ENCODE measurements at regions not wholly inside any gene's neighbourhood (a gene's known extent, or its start where the extent isn't known, plus 50 kb on each side); places are given as distances from the start of the nearest gene placed in this dataset.

- Histone ChIP-seq H3F3A (ENCODE audit: insufficient read depth, low read length) (no peaks in the 10 kb centered on the region), H3K36me3 (ENCODE audit: insufficient read depth, low read length) (no peaks in the 10 kb centered on the region), H3K79me2 (ENCODE audit: insufficient read depth, low read length) (no peaks in the 10 kb centered on the region), H3K9ac (ENCODE audit: low read length) (no peak overlapping the region), H3K4me2 (ENCODE audit: low read length) (no peak overlapping the region), H3K9me2 (ENCODE audit: low read depth, low read length) (no peaks in the 10 kb centered on the region), H2AFZ (ENCODE audit: low read length) (no peak overlapping the region), H3K4me1 (ENCODE audit: insufficient read depth, low read length, severe bottlenecking) (no peaks in the 10 kb centered on the region), H3K9me3 (ENCODE audit: low read length) (no peaks in the 10 kb centered on the region), H3K27me3 (ENCODE audit: insufficient read depth, low read length) (no peaks in the 10 kb centered on the region), H4K20me1 (ENCODE audit: insufficient read depth, low read length) (no peaks in the 10 kb centered on the region), H3K27ac (ENCODE audit: low read depth, low read length, poor library complexity, severe bottlenecking) (no peak overlapping the region), H3K4me3 (ENCODE audit: low read depth, low read length, poor library complexity, severe bottlenecking) (no peak overlapping the region)
- TF ChIP-seq CTCF (IDR thresholded peaks at IDR 0.05; ENCODE audit: low read length) (no peak), EZH2 (IDR thresholded peaks at IDR 0.05; ENCODE audit: borderline replicate concordance, low read length) (no peak)
These were observed 293.9 kb upstream of the RIOK2 start for GRCh38 chr5:97476852-97477534.

GRCh38 chr5:97478483-97478882 lies 295.4 kb upstream of the RIOK2 start:
- H3K9me2 ChIP-seq (ENCODE audit: low read depth, low read length) = no peaks in the 10 kb centered on the region
- TF ChIP-seq CTCF (IDR thresholded peaks at IDR 0.05; ENCODE audit: low read length) (no peak), EZH2 (IDR thresholded peaks at IDR 0.05; ENCODE audit: borderline replicate concordance, low read length) (no peak)
- H3K27me3 ChIP-seq (ENCODE audit: insufficient read depth, low read length) = no peaks in the 10 kb centered on the region
- H3K9ac ChIP-seq (ENCODE audit: low read length) = no peak overlapping the region
- no peak overlapping the region for H3K27ac ChIP-seq (ENCODE audit: low read depth, low read length, poor library complexity, severe bottlenecking)
- H3K4me3 ChIP-seq (ENCODE audit: low read depth, low read length, poor library complexity, severe bottlenecking) = no peak overlapping the region
- H3K9me3 ChIP-seq (ENCODE audit: low read length) = no peaks in the 10 kb centered on the region
- no peaks in the 10 kb centered on the region for H3F3A ChIP-seq (ENCODE audit: insufficient read depth, low read length)
- H3K4me2 ChIP-seq (ENCODE audit: low read length) = no peak overlapping the region
- no peak overlapping the region for H2AFZ ChIP-seq (ENCODE audit: low read length)
- no peaks in the 10 kb centered on the region for H3K79me2 ChIP-seq (ENCODE audit: insufficient read depth, low read length)
- no peaks in the 10 kb centered on the region for H3K36me3 ChIP-seq (ENCODE audit: insufficient read depth, low read length)
- H4K20me1 ChIP-seq (ENCODE audit: insufficient read depth, low read length) = no peaks in the 10 kb centered on the region
- no peaks in the 10 kb centered on the region for H3K4me1 ChIP-seq (ENCODE audit: insufficient read depth, low read length, severe bottlenecking)

DNA sequence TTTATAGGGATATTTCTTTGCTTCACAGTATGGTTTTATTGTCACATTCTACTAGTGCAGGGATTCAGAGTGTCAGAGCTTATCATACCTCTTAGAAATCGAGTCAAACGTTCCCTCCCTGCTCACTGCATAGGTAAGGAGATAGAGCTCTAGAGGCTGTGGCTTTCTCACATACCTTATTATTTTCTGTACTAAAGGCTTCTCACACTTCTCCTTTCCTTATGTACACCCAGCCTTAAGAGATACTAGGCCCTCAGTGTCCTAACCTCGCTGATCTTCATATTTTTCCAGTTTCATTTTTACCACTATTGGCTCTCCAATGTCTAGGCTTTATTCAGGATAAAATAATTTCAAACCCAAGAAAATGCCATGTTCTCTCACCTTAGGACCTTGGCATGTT lies 297.3 kb upstream of the RIOK2 start:
- H3K79me2 ChIP-seq (ENCODE audit: insufficient read depth, low read length) = no peaks in the 10 kb centered on the region
- H3K27ac ChIP-seq (ENCODE audit: low read depth, low read length, poor library complexity, severe bottlenecking) = no peak overlapping the region
- no peaks in the 10 kb centered on the region for H3K9me3 ChIP-seq (ENCODE audit: low read length)
- H3K9ac ChIP-seq (ENCODE audit: low read length) = no peak overlapping the region
- peak overlapping the region; percentile 21; the same call in 1 of the 2 replicates for H3K4me2 ChIP-seq (ENCODE audit: low read length)
- H3K27me3 ChIP-seq (ENCODE audit: insufficient read depth, low read length) = no peaks in the 10 kb centered on the region
- H3K4me3 ChIP-seq (ENCODE audit: low read depth, low read length, poor library complexity, severe bottlenecking) = no peak overlapping the region
- no peaks in the 10 kb centered on the region for H3K4me1 ChIP-seq (ENCODE audit: insufficient read depth, low read length, severe bottlenecking)
- TF ChIP-seq EZH2 (IDR thresholded peaks at IDR 0.05; ENCODE audit: borderline replicate concordance, low read length) (no peak), CTCF (IDR thresholded peaks at IDR 0.05; ENCODE audit: low read length) (no peak)
- no peaks in the 10 kb centered on the region for H4K20me1 ChIP-seq (ENCODE audit: insufficient read depth, low read length)
- no peaks in the 10 kb centered on the region for H3K9me2 ChIP-seq (ENCODE audit: low read depth, low read length)
- H2AFZ ChIP-seq (ENCODE audit: low read length) = no peak overlapping the region
- H3K36me3 ChIP-seq (ENCODE audit: insufficient read depth, low read length) = no peaks in the 10 kb centered on the region
- no peaks in the 10 kb centered on the region for H3F3A ChIP-seq (ENCODE audit: insufficient read depth, low read length)

Data from OCI-LY1 (cell line).